GM12892 (cell line): ENCODE measurements at regions not wholly inside any gene's neighbourhood (a gene's known extent, or its start where the extent isn't known, plus 50 kb on each side); places are given as distances from the start of the nearest gene placed in this dataset.

Experiments
- POLR2A ChIP-seq: IDR thresholded peaks from 2 replicates; pipeline ENCODE4 v1.6.1; 2011; ENCODE audit warnings: low read depth, low read length, control low read depth
- POLR2AphosphoS5 ChIP-seq: IDR thresholded peaks from 2 replicates; pipeline ENCODE4 v1.6.1; 2011; ENCODE audit warnings: low read depth, low read length, control low read depth
- TAF1 ChIP-seq: IDR thresholded peaks from 2 replicates; pipeline ENCODE4 v1.6.1; 2011; ENCODE audit warnings: low read depth, mild to moderate bottlenecking, control low read depth, low read length, borderline replicate concordance

DNA sequence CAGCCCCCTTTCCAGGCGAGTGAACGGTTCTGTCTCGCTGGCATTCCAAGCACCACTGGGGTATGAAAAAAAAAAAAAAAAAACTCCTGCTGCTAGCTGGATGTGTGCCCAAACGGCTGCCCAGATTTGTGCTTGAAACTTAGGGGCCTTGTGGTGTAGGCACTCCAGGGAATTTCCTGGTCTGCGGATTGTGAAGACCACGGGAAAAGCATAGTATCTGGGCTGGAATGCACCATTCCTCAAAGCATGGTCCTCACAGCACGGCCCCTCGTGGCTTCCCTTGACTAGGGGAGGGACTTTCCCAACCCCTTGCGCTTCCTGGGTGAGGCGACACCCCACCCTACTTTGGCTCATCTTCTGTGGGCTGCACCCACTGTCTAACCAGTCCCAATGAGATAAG is 516.8 kb upstream of the FAM241A start:
- TF ChIP-seq POLR2AphosphoS5: no peak
- no peak for TF ChIP-seq POLR2A
- no peak for TF ChIP-seq TAF1
